A549 (cell line): ENCODE measurements at regions not wholly inside any gene's neighbourhood (a gene's known extent, or its start where the extent isn't known, plus 50 kb on each side); places are given as distances from the start of the nearest gene placed in this dataset.

Source experiments
- ATAC-seq, 2 experiments: fragments of 200-7000 bp in 1 of 2; fragments of >200 bp in 1 of 2; cut with Nextera tagmentation in 1 of 2; cut with Tn5 transposase in 1 of 2; 3 replicates each; pipeline versions ENCODE4 v1.8.0 to v1.9.1; 2018 to 2020; ENCODE audit warnings: mild to moderate bottlenecking in 1 of 2, moderate library complexity in 1 of 2
- CTCF ChIA-PET: fragments of 300-600 bp; sonication (Branson Sonifier 250); formaldehyde crosslinking; extraction: SDS; loops from one replicate; lab custom pipeline; 2021; ENCODE audit warnings: antibody characterized with exemption, inconsistent platforms; lab: Yijun Ruan, JAX
- POLR2A ChIA-PET: fragments of 350-600 bp; formaldehyde crosslinking; extraction: SDS; loops from one replicate; lab custom pipeline; 2021; ENCODE audit warnings: antibody characterized with exemption, inconsistent platforms; lab: Yijun Ruan, JAX
- DNase-seq, 2 experiments: peaks; one replicate each; pipeline versions ENCODE4 v3.0.0 to v3.0.0-alpha.2; 2011 to 2016; ENCODE audit warnings: low read depth in 1 of 2, low spot score in 1 of 2
- FAIRE-seq: peaks from 2 replicates; lab custom pipeline; 2011; peaks lifted over from hg19 to GRCh38; lab: Jason Lieb, UNC
- H3K27ac ChIP-seq, 2 experiments: fragments of >200 bp; sonication (Bioruptor Twin); formaldehyde crosslinking; 3 replicates each; pipeline ENCODE4 v1.5.1; 2016 to 2017
- H3K4me1 ChIP-seq: fragments of >200 bp; sonication (Bioruptor Twin); formaldehyde crosslinking; 3 replicates; pipeline ENCODE4 v1.6.1; 2016
- H3K4me2 ChIP-seq: fragments of >200 bp; sonication (Bioruptor Twin); formaldehyde crosslinking; 3 replicates; pipeline ENCODE4 v1.6.1; 2016
- H3K4me3 ChIP-seq: fragments of >200 bp; sonication (Bioruptor Twin); formaldehyde crosslinking; 3 replicates; pipeline ENCODE4 v1.5.1; 2016
- H3K9me3 ChIP-seq: fragments of >200 bp; sonication (Bioruptor Twin); formaldehyde crosslinking; 3 replicates; pipeline ENCODE4 v1.6.1; 2016
- ATOH8 ChIP-seq: fragments of 250-450 bp; sonication (Bioruptor Pico); IDR thresholded peaks from 2 replicates; pipeline ENCODE4 v1.5.0; 2020; ENCODE audit warnings: low read depth, mild to moderate bottlenecking, moderate library complexity
- BCL3 ChIP-seq: fragments of >200 bp; sonication (Bioruptor Twin); formaldehyde crosslinking; IDR thresholded peaks from 3 replicates; pipeline ENCODE4 v1.6.1; 2016
- CBX2 ChIP-seq: fragments of 200-600 bp; sonication (generic); IDR thresholded peaks from 2 replicates; pipeline ENCODE4 v1.6.1; 2016; ENCODE audit warnings: low read depth, mild to moderate bottlenecking, borderline replicate concordance
- CTCF ChIP-seq: fragments of >200 bp; sonication (Bioruptor Twin); formaldehyde crosslinking; IDR thresholded peaks from 3 replicates; pipeline ENCODE4 v1.5.1; 2016
- EHF ChIP-seq: fragments of 250-450 bp; sonication (Bioruptor Pico); IDR thresholded peaks from 2 replicates; pipeline ENCODE4 v1.5.0; 2020; ENCODE audit warnings: mild to moderate bottlenecking
- EHMT2 ChIP-seq: fragments of 200-600 bp; sonication (generic); IDR thresholded peaks from 2 replicates; pipeline ENCODE4 v1.6.1; 2016; ENCODE audit warnings: antibody characterized with exemption, low read depth, mild to moderate bottlenecking, moderate library complexity
- ELK1 ChIP-seq: fragments of 150-350 bp; IDR thresholded peaks from 2 replicates; pipeline ENCODE4 v1.6.1; 2014; ENCODE audit warnings: low read depth, mild to moderate bottlenecking, low read length
- EP300 ChIP-seq, 2 experiments: fragments of >200 bp; sonication (Bioruptor Twin); formaldehyde crosslinking; IDR thresholded peaks; 2 replicates in 1 of 2; 3 replicates in 1 of 2; pipeline ENCODE4 v1.6.1; 2016 to 2017
- ESRRA ChIP-seq: fragments of 150-350 bp; IDR thresholded peaks from 2 replicates; pipeline ENCODE4 v1.6.1; 2014; ENCODE audit warnings: mild to moderate bottlenecking, low read length, borderline replicate concordance
- FOSB ChIP-seq: fragments of 250-450 bp; sonication (Bioruptor Pico); IDR thresholded peaks from 2 replicates; pipeline ENCODE4 v1.5.0; 2020; ENCODE audit warnings: mild to moderate bottlenecking, moderate library complexity
- HMGXB4 ChIP-seq: fragments of 250-450 bp; sonication (Bioruptor Pico); IDR thresholded peaks from 2 replicates; pipeline ENCODE4 v1.5.0; 2021; ENCODE audit warnings: mild to moderate bottlenecking, moderate library complexity, borderline replicate concordance
- HOXA7 ChIP-seq: fragments of 250-450 bp; sonication (Bioruptor Pico); IDR thresholded peaks from 2 replicates; pipeline ENCODE4 v1.5.0; 2020; ENCODE audit warnings: mild to moderate bottlenecking, moderate library complexity
- HOXB13 ChIP-seq: fragments of 250-450 bp; sonication (Bioruptor Pico); IDR thresholded peaks from 2 replicates; pipeline ENCODE4 v1.5.0; 2020; ENCODE audit warnings: low read depth, mild to moderate bottlenecking, moderate library complexity
- NPAS2 ChIP-seq: fragments of 250-450 bp; sonication (Bioruptor Pico); IDR thresholded peaks from 2 replicates; pipeline ENCODE4 v1.8.0; 2022; ENCODE audit warnings: mild to moderate bottlenecking, moderate library complexity, borderline replicate concordance
- POLR2A ChIP-seq: IDR thresholded peaks from 2 replicates; pipeline ENCODE4 v1.6.1; 2012; ENCODE audit warnings: mild to moderate bottlenecking, low read length
- TP53 ChIP-seq: fragments of 250-450 bp; sonication (Bioruptor Pico); IDR thresholded peaks from 2 replicates; pipeline ENCODE4 v1.5.0; 2021; ENCODE audit warnings: mild to moderate bottlenecking, moderate library complexity
- USF2 ChIP-seq: fragments of 450-650 bp; IDR thresholded peaks from 2 replicates; pipeline ENCODE4 v1.6.1; 2014; ENCODE audit warnings: antibody characterized with exemption
- ZC3H11A ChIP-seq: fragments of 450-650 bp; IDR thresholded peaks from 2 replicates; pipeline ENCODE4 v1.6.1; 2014; ENCODE audit warnings: antibody characterized with exemption, mild to moderate bottlenecking
- ZFP36 ChIP-seq: fragments of 450-650 bp; IDR thresholded peaks from 2 replicates; pipeline ENCODE4 v1.6.1; 2014; ENCODE audit warnings: borderline replicate concordance; ENCODE audit not compliant: partially characterized antibody
- ZNF302 ChIP-seq: fragments of 250-450 bp; sonication (Bioruptor Pico); IDR thresholded peaks from 2 replicates; pipeline ENCODE4 v1.9.0; 2021; ENCODE audit warnings: inconsistent platforms, mild to moderate bottlenecking, moderate library complexity
- WGBS: methylation state at CpG from one replicate; pipeline ENCODE4 v1.1.6; 2017; ENCODE audit errors: missing lambda C conversion rate; 5-methylcytosine and 5-hydroxymethylcytosine counted together

GRCh38 chr12:127943481-127944210, 323.3 kb upstream of the TMEM132C start:
- 2% methylated on average over 10 of the region's 10 CpGs for WGBS
- no peak for ATAC-seq
- no peak for FAIRE-seq
- POLR2A ChIA-PET = no interaction called here
- H3K9me3 ChIP-seq = no peaks in the 10 kb centered on the region; the same call in 2 of the 3 replicates
- no peak for DNase-seq
- CTCF ChIA-PET = no interaction called here
- H3K4me3 ChIP-seq = no peak overlapping the region
- no peak overlapping the region for H3K4me2 ChIP-seq
- H3K4me1 ChIP-seq = no peaks in the 10 kb centered on the region
- H3K27ac ChIP-seq = no peak overlapping the region
- TF ChIP-seq CTCF (no peak), POLR2A (no peak), ATOH8 (CRISPR knock-in tag) (no peak), BCL3 (no peak)

- 2% methylated on average over 9 of the region's 9 CpGs for WGBS
- no peak overlapping the region for H3K4me2 ChIP-seq
- no peak for DNase-seq
- no peak for TF ChIP-seq USF2
- TF ChIP-seq FOSB = no peak
- no peak for TF ChIP-seq EHF (CRISPR knock-in tag)
- no peak for TF ChIP-seq CBX2
- TF ChIP-seq ZC3H11A = no peak
- no peak for TF ChIP-seq ESRRA
- TF ChIP-seq, all 56 proteins: peak for 0
- H3K9me3 ChIP-seq = no peaks in the 10 kb centered on the region
- no peaks in the 10 kb centered on the region for H3K4me1 ChIP-seq
- ATAC-seq = no peak
- no peak overlapping the region for H3K27ac ChIP-seq
- ChIA-PET POLR2A (no interaction called here), CTCF (no interaction called here)
- no peak for FAIRE-seq
- no peak overlapping the region for H3K4me3 ChIP-seq
These were observed 322.6 kb upstream of the TMEM132C start for GRCh38 chr12:127944211-127944899.

- no peak for ATAC-seq
- Histone ChIP-seq H3K27ac (no peak overlapping the region), H3K4me3 (no peak overlapping the region), H3K4me1 (no peaks in the 10 kb centered on the region), H3K4me2 (no peak overlapping the region), H3K9me3 (no peaks in the 10 kb centered on the region)
- CTCF ChIA-PET = no interaction called here
- POLR2A ChIA-PET = no interaction called here
- FAIRE-seq = no peak
- TF ChIP-seq HOXB13 (CRISPR knock-in tag) (no peak), ELK1 (no peak), ATOH8 (CRISPR knock-in tag) (no peak), NPAS2 (no peak), ZC3H11A (no peak), EP300 (IDR thresholded peaks at IDR 0.05) (no peak), TP53 (no peak), EHMT2 (no peak), ZNF302 (CRISPR knock-in tag) (no peak), HOXA7 (CRISPR knock-in tag) (no peak), HMGXB4 (CRISPR knock-in tag) (no peak), EHF (CRISPR knock-in tag) (no peak), ZFP36 (no peak)
- DNase-seq = no peak
- WGBS = 41% methylated on average over 5 of the region's 5 CpGs
These were observed 309.8 kb upstream of the TMEM132C start for GRCh38 chr12:127957001-127957660.
